ENCODE measurements at regions not wholly inside any gene's neighbourhood (a gene's known extent, or its start where the extent isn't known, plus 50 kb on each side); places are given as distances from the start of the nearest gene placed in this dataset.

GRCh38 chrX:140602140-140602539 lies 97.3 kb upstream of the SOX3 start:
- TF ChIP-seq POLR2A (IDR thresholded peaks at IDR 0.05; ENCODE audit: low read length) (no peak), GATA1 (IDR thresholded peaks at IDR 0.05; ENCODE audit: low read depth, low read length) (no peak)

All from erythroblast (primary cell).